Loucy (cell line): ENCODE measurements at regions not wholly inside any gene's neighbourhood (a gene's known extent, or its start where the extent isn't known, plus 50 kb on each side); places are given as distances from the start of the nearest gene placed in this dataset.

Experiments
- EZH2phosphoT487 ChIP-seq: fragments of 200-600 bp; IDR thresholded peaks from 2 replicates; pipeline ENCODE4 v1.6.1; 2018; ENCODE audit warnings: antibody characterized with exemption, mild to moderate bottlenecking, moderate library complexity, borderline replicate concordance
- TF ChIP-seq, protein P1 (sequence below): fragments of 200-600 bp; sonication (generic); conservative IDR thresholded peaks from 2 replicates; pipeline ENCODE4 v1.5.1; 2014; ENCODE audit warnings: mild to moderate bottlenecking, antibody characterized with exemption, low read length

DNA sequence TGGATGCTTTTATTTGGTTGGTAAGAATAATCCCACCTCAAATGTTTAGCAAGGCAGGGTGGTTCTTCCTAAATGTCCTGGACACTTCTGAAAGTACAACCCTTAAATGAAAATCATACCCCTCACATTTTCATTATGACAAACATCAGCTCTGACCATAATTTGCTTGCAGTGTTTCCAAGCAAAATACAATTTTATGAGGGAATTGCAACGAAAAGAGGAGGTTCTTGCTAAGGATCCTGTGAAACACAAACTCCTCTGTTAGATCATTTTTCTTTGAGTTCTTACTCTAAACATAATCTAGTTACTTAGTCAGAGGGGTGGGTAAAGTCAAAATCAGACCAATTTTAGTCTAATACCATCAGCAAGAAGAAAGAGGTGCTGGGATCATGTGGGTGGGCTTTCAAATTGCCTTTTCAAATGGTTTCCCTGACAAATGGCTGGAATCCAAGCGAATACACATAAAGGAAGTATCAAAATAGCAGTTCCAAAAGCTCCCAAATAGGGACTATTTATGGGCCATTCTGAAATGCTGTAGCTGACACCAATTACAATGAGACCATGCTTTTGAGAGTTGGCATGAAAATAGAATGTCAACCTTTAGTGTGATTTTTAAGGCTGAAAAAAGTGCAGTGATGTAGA, 164.9 kb upstream of the INHBA start:
- TF ChIP-seq, protein P1, sequence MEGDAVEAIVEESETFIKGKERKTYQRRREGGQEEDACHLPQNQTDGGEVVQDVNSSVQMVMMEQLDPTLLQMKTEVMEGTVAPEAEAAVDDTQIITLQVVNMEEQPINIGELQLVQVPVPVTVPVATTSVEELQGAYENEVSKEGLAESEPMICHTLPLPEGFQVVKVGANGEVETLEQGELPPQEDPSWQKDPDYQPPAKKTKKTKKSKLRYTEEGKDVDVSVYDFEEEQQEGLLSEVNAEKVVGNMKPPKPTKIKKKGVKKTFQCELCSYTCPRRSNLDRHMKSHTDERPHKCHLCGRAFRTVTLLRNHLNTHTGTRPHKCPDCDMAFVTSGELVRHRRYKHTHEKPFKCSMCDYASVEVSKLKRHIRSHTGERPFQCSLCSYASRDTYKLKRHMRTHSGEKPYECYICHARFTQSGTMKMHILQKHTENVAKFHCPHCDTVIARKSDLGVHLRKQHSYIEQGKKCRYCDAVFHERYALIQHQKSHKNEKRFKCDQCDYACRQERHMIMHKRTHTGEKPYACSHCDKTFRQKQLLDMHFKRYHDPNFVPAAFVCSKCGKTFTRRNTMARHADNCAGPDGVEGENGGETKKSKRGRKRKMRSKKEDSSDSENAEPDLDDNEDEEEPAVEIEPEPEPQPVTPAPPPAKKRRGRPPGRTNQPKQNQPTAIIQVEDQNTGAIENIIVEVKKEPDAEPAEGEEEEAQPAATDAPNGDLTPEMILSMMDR: no peak
- TF ChIP-seq EZH2phosphoT487: no peak
